ENCODE measurements at regions not wholly inside any gene's neighbourhood (a gene's known extent, or its start where the extent isn't known, plus 50 kb on each side); places are given as distances from the start of the nearest gene placed in this dataset.
"Not testable (repeated sequence)": the region's sequence is repeated elsewhere in the genome, so short reads cannot be mapped to it uniquely, and the experiment has no call there.

- no TSS peak for BruUV-seq (replicated peaks)
- POLR2A ChIA-PET (ENCODE audit: low non-redundant PET) = no interaction called here
Observed at GRCh38 chr17:21513012-21513570, 136.9 kb downstream of the KCNJ12 start.

GRCh38 chr17:21514567-21514966 is 138.4 kb downstream of the KCNJ12 start:
- POLR2A ChIA-PET (ENCODE audit: low non-redundant PET); H3K4me3 ChIP-seq (ENCODE audit: low read depth, low read length, poor library complexity, severe bottlenecking); H3K9me3 ChIP-seq (ENCODE audit: low read depth, low read length, poor library complexity, severe bottlenecking); H3K27me3 ChIP-seq (replicated peaks; ENCODE audit: insufficient read depth, low read depth, low read length, poor library complexity); BruUV-seq (replicated peaks); DNase-seq (ENCODE audit: low spot score); H3K27ac ChIP-seq (ENCODE audit: low read depth, low read length, poor library complexity, severe bottlenecking); H3K4me1 ChIP-seq (ENCODE audit: insufficient read depth, low read length, poor library complexity, severe bottlenecking); H3K36me3 ChIP-seq (ENCODE audit: insufficient read depth, low read length, poor library complexity, severe bottlenecking): not testable (repeated sequence)
- intact Hi-C loops (cut with micrococcal nuclease; ENCODE audit: unreplicated experiment) = loop anchor here (5.0 to 10.0 kb wide), 2 partner anchors 300 to 397 kb away; partner anchors contain the start of gene TMEM11
- CTCF ChIA-PET = interaction anchor here (1.4 kb wide), 1 partner anchor 58 kb away, joined by 3 read pairs; no protein-coding TSS in a partner anchor

More at GRCh38 chr17:21513012-21513570, 136.9 kb downstream of the KCNJ12 start:
- Histone ChIP-seq H3K27me3 (replicated peaks; ENCODE audit: insufficient read depth, low read depth, low read length, poor library complexity) (no peaks in the 10 kb centered on the region), H3K4me1 (ENCODE audit: insufficient read depth, low read length, poor library complexity, severe bottlenecking) (no peaks in the 10 kb centered on the region), H3K27ac (ENCODE audit: low read depth, low read length, poor library complexity, severe bottlenecking) (no peak overlapping the region), H3K4me3 (ENCODE audit: low read depth, low read length, poor library complexity, severe bottlenecking) (no peak overlapping the region), H3K9me3 (ENCODE audit: low read depth, low read length, poor library complexity, severe bottlenecking) (no peaks in the 10 kb centered on the region), H3K36me3 (ENCODE audit: insufficient read depth, low read length, poor library complexity, severe bottlenecking) (no peaks in the 10 kb centered on the region)
- TF ChIP-seq, protein P1, sequence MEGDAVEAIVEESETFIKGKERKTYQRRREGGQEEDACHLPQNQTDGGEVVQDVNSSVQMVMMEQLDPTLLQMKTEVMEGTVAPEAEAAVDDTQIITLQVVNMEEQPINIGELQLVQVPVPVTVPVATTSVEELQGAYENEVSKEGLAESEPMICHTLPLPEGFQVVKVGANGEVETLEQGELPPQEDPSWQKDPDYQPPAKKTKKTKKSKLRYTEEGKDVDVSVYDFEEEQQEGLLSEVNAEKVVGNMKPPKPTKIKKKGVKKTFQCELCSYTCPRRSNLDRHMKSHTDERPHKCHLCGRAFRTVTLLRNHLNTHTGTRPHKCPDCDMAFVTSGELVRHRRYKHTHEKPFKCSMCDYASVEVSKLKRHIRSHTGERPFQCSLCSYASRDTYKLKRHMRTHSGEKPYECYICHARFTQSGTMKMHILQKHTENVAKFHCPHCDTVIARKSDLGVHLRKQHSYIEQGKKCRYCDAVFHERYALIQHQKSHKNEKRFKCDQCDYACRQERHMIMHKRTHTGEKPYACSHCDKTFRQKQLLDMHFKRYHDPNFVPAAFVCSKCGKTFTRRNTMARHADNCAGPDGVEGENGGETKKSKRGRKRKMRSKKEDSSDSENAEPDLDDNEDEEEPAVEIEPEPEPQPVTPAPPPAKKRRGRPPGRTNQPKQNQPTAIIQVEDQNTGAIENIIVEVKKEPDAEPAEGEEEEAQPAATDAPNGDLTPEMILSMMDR (conservative IDR thresholded peaks at IDR 0.05; ENCODE audit: low read depth, low read length) = peak; percentile 80
- TF ChIP-seq EZH2 (IDR thresholded peaks at IDR 0.05; ENCODE audit: borderline replicate concordance, low read depth, low read length, poor library complexity, severe bottlenecking) = no peak
- CTCF ChIA-PET = interaction anchor here (0.6 to 1.6 kb wide), 6 partner anchors 56 to 394 kb away, joined by 3 to 15 read pairs (median 5); no protein-coding TSS in a partner anchor
- intact Hi-C loops (cut with micrococcal nuclease; ENCODE audit: unreplicated experiment) = loop anchor here (5.0 to 10.0 kb wide), 2 partner anchors 298 to 396 kb away; partner anchors contain the start of gene TMEM11
- DNase-seq (ENCODE audit: low spot score) = peak; percentile 81

DNA sequence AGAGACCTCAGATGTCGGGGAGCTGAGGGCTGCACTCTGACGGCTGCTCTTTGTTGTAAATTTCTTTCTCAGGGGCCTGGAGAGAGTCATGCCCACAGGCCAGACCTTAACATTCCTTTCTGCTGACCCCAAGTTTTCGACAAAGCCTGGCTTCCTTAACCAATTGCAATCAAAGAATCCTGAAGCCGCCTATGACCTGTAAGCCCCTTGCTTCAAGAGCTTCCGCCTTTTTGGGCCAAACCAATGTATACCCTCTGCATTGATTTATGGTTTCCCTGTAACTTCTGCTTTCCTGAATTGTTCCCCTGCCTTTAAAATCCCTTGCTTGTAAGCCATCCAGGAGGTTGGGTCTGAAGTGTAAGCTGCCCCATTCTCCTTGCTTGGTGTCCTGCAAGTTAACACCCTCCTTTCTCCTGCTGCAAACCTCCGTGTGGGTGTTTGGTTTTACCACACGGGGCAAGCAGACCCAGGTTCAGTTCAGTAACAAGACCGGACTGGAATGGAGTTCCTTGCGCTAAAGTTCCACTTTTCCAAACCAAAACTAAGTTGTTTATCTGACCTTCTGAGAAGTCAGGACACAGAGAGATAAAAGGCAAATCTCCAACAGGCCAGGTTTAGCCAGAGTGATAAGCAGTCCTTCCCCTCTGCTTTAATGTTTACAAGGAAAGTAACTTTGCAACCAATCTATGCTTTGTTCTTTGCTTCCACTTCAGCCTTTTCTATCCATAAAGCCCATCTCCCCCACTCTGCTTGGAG is 141.6 kb downstream of the KCNJ12 start:
- ChIA-PET POLR2A (ENCODE audit: low non-redundant PET) (no interaction called here), CTCF (no interaction called here)
- Histone ChIP-seq H3K36me3 (ENCODE audit: insufficient read depth, low read length, poor library complexity, severe bottlenecking) (no peaks in the 10 kb centered on the region), H3K4me1 (ENCODE audit: insufficient read depth, low read length, poor library complexity, severe bottlenecking) (no peaks in the 10 kb centered on the region), H3K27ac (ENCODE audit: low read depth, low read length, poor library complexity, severe bottlenecking) (no peak overlapping the region), H3K4me3 (ENCODE audit: low read depth, low read length, poor library complexity, severe bottlenecking) (no peak overlapping the region), H3K27me3 (replicated peaks; ENCODE audit: insufficient read depth, low read depth, low read length, poor library complexity) (no peaks in the 10 kb centered on the region), H3K9me3 (ENCODE audit: low read depth, low read length, poor library complexity, severe bottlenecking) (no peaks in the 10 kb centered on the region)
- TF ChIP-seq EZH2 (IDR thresholded peaks at IDR 0.05; ENCODE audit: borderline replicate concordance, low read depth, low read length, poor library complexity, severe bottlenecking) = no peak
- TF ChIP-seq, protein P1 (conservative IDR thresholded peaks at IDR 0.05; ENCODE audit: low read depth, low read length) = no peak
- intact Hi-C loops (cut with micrococcal nuclease; ENCODE audit: unreplicated experiment) = loop anchor here (10.0 kb wide), 1 partner anchor 303 kb away; the partner anchor contains the start of gene TMEM11
- no peak for DNase-seq (ENCODE audit: low spot score)
- BruUV-seq (replicated peaks) = no TSS peak
